Right lobe of liver (tissue), 6 donors: ENCODE measurements at regions not wholly inside any gene's neighbourhood (a gene's known extent, or its start where the extent isn't known, plus 50 kb on each side); places are given as distances from the start of the nearest gene placed in this dataset.

Source experiments
- ATAC-seq, 4 donors: fragments of 200-7000 bp; cut with Tn5 transposase; one replicate each; pipeline ENCODE4 v1.9.1; 2020; ENCODE audit warnings: mild to moderate bottlenecking in 4 of 4, moderate library complexity in 4 of 4
- DNase-seq, 3 donors: peaks; one replicate each; pipeline ENCODE4 v3.0.0-alpha.2; 2020
- H3K27ac ChIP-seq, 3 donors: fragments of 200-600 bp; one replicate each; pipeline ENCODE4 v1.8.0; 2022
- H3K27me3 ChIP-seq, 2 donors: fragments of 200-600 bp; one replicate each; pipeline ENCODE4 v1.8.0; 2022
- H3K36me3 ChIP-seq, 4 donors: fragments of 200-600 bp; sonication (generic) in 1 of 4; one replicate each; pipeline versions ENCODE4 v1.5.1 to v1.8.0; 2017 to 2022; ENCODE audit warnings: control low read depth in 1 of 4
- H3K4me1 ChIP-seq, 4 donors: fragments of 200-600 bp; sonication (generic) in 1 of 4; one replicate each; pipeline versions ENCODE4 v1.5.1 to v1.8.0; 2017 to 2022; ENCODE audit warnings: control low read depth in 1 of 4
- H3K4me3 ChIP-seq, 3 donors: fragments of 200-600 bp; one replicate each; pipeline ENCODE4 v1.8.0; 2022
- H3K9me3 ChIP-seq, 4 donors: fragments of 200-600 bp; sonication (generic) in 1 of 4; one replicate each; pipeline versions ENCODE4 v1.5.1 to v1.8.0; 2017 to 2022; ENCODE audit warnings: control low read depth in 1 of 4
- POLR2A ChIP-seq: fragments of 450-650 bp; IDR thresholded peaks from one replicate; pipeline ENCODE4 v1.6.1; 2017; ENCODE audit warnings: antibody characterized with exemption, mild to moderate bottlenecking
- WGBS: methylation state at CpG from one replicate; pipeline ENCODE4 v1.1.6; 2018; ENCODE audit warnings: low coverage, low lambda C conversion rate; ENCODE audit not compliant: insufficient coverage; ENCODE audit errors: missing lambda C conversion rate; 5-methylcytosine and 5-hydroxymethylcytosine counted together
- intact Hi-C, 2 donors: fragments of 100-400 bp; cut with DNase I; formaldehyde crosslinking; loops; one replicate each; pipeline versions ENCODE4 v1.11.2 to v1.14.1; 2022
- TF ChIP-seq, protein P1 (sequence below), 4 donors: fragments of 200-600 bp in 3 of 4; fragments of 450-650 bp in 1 of 4; IDR thresholded peaks; one replicate each; pipeline versions ENCODE4 v1.5.1 to v1.8.0; 2016 to 2022; ENCODE audit warnings: antibody characterized with exemption in 4 of 4, mild to moderate bottlenecking in 2 of 4
- donor health status: DM: no; HTN: yes; CAD: no.
- donor health status: DM: no; HTN: no; CAD: no.
- donor health status: DM: no; HTN: no; CAD: no.
- donor health status: DM: no; HTN: yes; CAD: no.
- donor health status: DM: no; HTN: yes; CAD: no.

DNA sequence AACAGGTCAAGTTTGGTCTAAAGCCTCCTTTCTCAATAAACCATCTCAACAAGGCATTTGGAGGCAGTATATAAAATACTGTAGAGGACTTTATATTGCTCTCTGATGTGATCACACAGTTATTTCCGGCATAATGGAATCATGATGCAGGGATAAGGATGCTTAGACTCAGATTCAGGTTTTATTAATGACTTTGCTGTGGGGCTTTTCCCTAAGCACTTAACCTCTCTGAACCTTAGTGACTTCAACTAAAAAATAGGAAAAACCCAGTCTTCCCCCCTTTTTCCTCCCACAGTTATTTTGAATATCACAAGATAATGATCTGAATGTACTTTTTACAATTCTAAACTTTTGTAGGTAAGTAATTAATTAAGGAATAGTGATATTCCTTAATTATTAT is 94.8 kb upstream of the TENM4 start:
- H3K36me3 ChIP-seq: no peaks in the 10 kb centered on the region
- no peaks in the 10 kb centered on the region for H3K9me3 ChIP-seq
- H3K27me3 ChIP-seq: no peaks in the 10 kb centered on the region
- DNase-seq (no peak), ATAC-seq (no peak)
- H3K27ac ChIP-seq: no peak overlapping the region
- no peak for TF ChIP-seq POLR2A
- TF ChIP-seq, protein P1, sequence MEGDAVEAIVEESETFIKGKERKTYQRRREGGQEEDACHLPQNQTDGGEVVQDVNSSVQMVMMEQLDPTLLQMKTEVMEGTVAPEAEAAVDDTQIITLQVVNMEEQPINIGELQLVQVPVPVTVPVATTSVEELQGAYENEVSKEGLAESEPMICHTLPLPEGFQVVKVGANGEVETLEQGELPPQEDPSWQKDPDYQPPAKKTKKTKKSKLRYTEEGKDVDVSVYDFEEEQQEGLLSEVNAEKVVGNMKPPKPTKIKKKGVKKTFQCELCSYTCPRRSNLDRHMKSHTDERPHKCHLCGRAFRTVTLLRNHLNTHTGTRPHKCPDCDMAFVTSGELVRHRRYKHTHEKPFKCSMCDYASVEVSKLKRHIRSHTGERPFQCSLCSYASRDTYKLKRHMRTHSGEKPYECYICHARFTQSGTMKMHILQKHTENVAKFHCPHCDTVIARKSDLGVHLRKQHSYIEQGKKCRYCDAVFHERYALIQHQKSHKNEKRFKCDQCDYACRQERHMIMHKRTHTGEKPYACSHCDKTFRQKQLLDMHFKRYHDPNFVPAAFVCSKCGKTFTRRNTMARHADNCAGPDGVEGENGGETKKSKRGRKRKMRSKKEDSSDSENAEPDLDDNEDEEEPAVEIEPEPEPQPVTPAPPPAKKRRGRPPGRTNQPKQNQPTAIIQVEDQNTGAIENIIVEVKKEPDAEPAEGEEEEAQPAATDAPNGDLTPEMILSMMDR (IDR thresholded peaks at IDR 0.05): no peak
- WGBS: 90% methylated on average over 1 of the region's 1 CpG
- intact Hi-C loops: no loop called here
- H3K4me3 ChIP-seq: no peak overlapping the region
- H3K4me1 ChIP-seq: no peaks in the 10 kb centered on the region

DNA sequence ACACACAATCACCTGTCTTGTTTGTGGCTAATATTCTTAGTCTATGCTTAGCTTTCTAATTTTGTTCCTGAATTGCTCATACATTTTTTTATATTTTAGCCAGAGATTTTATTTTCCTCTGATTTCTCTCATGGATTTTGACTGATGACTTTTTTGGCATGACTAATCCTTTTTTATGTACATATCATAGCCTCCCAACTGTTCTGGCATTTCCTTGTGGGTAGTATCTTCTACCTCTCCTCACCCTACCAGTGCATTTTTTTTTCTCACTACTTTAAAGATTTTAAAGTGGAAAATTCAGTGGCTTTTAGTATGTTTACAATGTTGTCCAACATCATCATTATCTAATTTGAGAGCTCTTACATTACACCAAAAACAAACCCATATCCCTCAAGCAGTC is 84.4 kb upstream of the TENM4 start:
- H3K4me1 ChIP-seq: no peaks in the 10 kb centered on the region
- DNase-seq: no peak
- no peak for ATAC-seq
- no peaks in the 10 kb centered on the region for H3K36me3 ChIP-seq
- intact Hi-C loops: no loop called here
- no peak overlapping the region for H3K4me3 ChIP-seq
- H3K27me3 ChIP-seq: no peaks in the 10 kb centered on the region
- TF ChIP-seq, protein P1 (IDR thresholded peaks at IDR 0.05): no peak
- TF ChIP-seq POLR2A: no peak
- H3K27ac ChIP-seq: no peak overlapping the region
- H3K9me3 ChIP-seq: no peaks in the 10 kb centered on the region

DNA sequence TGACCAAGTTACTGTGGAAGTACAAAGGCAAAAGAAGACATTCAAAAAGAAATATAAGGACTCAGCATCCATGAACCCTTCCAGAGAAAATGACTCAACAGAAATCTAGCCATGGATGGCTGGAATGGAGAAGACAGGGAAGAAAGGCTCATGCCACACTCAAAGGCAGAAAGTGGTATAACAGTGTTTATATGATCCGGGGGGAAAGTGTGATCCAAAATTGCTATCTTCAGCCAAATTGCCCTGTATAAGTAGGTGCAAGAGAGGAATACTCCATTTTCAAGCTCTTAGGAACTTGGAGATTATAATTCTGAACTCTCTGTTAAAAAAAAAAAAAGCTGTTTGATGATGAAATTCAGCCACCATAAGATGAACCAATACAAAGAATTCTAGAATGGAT is 81.8 kb upstream of the TENM4 start:
- ATAC-seq (no peak), DNase-seq (no peak)
- no peaks in the 10 kb centered on the region for H3K4me1 ChIP-seq
- intact Hi-C loops: no loop called here
- H3K27ac ChIP-seq: no peak overlapping the region
- no peaks in the 10 kb centered on the region for H3K9me3 ChIP-seq
- TF ChIP-seq POLR2A: no peak
- TF ChIP-seq, protein P1 (IDR thresholded peaks at IDR 0.05): no peak
- H3K4me3 ChIP-seq: no peak overlapping the region
- no peaks in the 10 kb centered on the region for H3K36me3 ChIP-seq
- H3K27me3 ChIP-seq: no peaks in the 10 kb centered on the region
- WGBS: 17% methylated on average over 1 of the region's 1 CpG

DNA sequence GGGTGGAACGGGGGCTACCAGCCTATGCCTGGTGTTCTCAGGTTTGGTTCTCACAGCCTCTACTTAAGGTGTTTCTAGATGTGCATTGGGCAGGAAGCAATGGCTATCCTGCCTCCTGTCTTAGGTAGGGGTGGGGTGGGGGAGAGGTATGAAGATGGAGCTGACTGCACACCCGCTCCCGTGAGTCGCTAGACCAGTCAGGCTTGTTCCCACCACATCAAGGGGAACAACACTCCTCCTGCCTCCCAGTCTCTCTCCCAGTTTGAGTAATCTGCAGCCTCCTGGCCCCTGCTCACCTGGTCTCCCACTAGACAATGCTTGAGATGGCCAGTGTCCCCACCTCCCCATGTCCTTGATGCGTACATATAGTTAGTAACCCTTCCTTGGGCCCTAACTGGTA is 79.3 kb upstream of the TENM4 start:
- intact Hi-C loops: no loop called here
- Histone ChIP-seq H3K27me3 (no peaks in the 10 kb centered on the region), H3K36me3 (no peaks in the 10 kb centered on the region), H3K27ac (no peak overlapping the region), H3K9me3 (no peaks in the 10 kb centered on the region), H3K4me3 (no peak overlapping the region), H3K4me1 (no peaks in the 10 kb centered on the region)
- ATAC-seq (no peak), DNase-seq (no peak)
- TF ChIP-seq, protein P1 (IDR thresholded peaks at IDR 0.05): no peak
- TF ChIP-seq POLR2A: no peak
- 67% methylated on average over 1 of the region's 5 CpGs for WGBS

DNA sequence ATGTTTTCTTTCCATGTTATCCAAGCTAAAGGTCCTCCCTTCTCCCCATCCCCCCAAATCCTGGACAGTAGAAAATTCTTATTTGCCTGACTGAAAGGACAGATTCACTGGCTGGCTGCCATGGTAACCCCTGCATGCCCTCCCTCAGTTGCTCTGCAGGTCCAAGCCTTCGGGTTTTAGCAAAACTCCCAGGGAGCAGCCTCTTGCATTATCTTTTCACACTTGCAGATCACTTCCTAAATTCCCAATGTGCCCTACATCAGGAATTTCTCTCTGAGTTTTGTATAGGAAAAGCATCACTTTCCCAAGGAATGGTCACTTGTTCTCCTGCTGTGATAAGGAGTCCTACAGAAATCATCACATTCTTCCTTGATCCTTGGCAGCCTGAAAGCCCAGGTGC is 75.0 kb upstream of the TENM4 start:
- intact Hi-C loops: no loop called here
- TF ChIP-seq, protein P1 (IDR thresholded peaks at IDR 0.05): no peak
- TF ChIP-seq POLR2A: no peak
- H3K36me3 ChIP-seq: no peaks in the 10 kb centered on the region

More for the DNA sequence above, 75.0 kb upstream of the TENM4 start:
- DNase-seq (no peak), ATAC-seq (no peak)
- no peaks in the 10 kb centered on the region for H3K9me3 ChIP-seq
- H3K4me3 ChIP-seq: no peak overlapping the region
- no peaks in the 10 kb centered on the region for H3K27me3 ChIP-seq
- WGBS: 17% methylated on average over 1 of the region's 1 CpG
- no peak overlapping the region for H3K27ac ChIP-seq
- no peaks in the 10 kb centered on the region for H3K4me1 ChIP-seq
